CD4-positive, alpha-beta T cell (primary cell): ENCODE measurements at regions not wholly inside any gene's neighbourhood (a gene's known extent, or its start where the extent isn't known, plus 50 kb on each side); places are given as distances from the start of the nearest gene placed in this dataset.

Experiments
- ATAC-seq: fragments of 200-7000 bp; cut with Tn5 transposase; one replicate; pipeline ENCODE4 v1.10.0; 2022; ENCODE audit warnings: mild to moderate bottlenecking; ENCODE audit not compliant: poor library complexity
- CTCF ChIA-PET: fragments of 350-600 bp; sonication (Branson Sonifier 250); formaldehyde crosslinking; loops from one replicate; lab custom pipeline; 2021; ENCODE audit warnings: antibody characterized with exemption, inconsistent platforms; lab: Charles Lee
- POLR2A ChIA-PET: fragments of 350-600 bp; sonication (Branson Sonifier 250); formaldehyde crosslinking; loops from one replicate; lab custom pipeline; 2021; ENCODE audit warnings: antibody characterized with exemption, inconsistent platforms; lab: Charles Lee
- DNase-seq, 14 experiments: peaks; one replicate each; pipeline ENCODE4 v3.0.0-alpha.2; 2013 to 2020; ENCODE audit warnings: mixed read lengths in 2 of 14
- H3K27ac ChIP-seq, 2 donors: one replicate each; pipeline versions ENCODE4 v1.5.1 to v1.7.0; 2013; ENCODE audit warnings: low read length in 2 of 2, low read depth in 1 of 2, mild to moderate bottlenecking in 1 of 2
- H3K27me3 ChIP-seq, 2 experiments: 1 replicate in 1 of 2; 2 replicates in 1 of 2; pipeline versions ENCODE4 v1.6.1 to v1.7.0; 2013; ENCODE audit warnings: low read length in 2 of 2, control low read depth in 1 of 2, mild to moderate bottlenecking in 1 of 2, moderate library complexity in 1 of 2; ENCODE audit not compliant: insufficient read depth in 2 of 2, control insufficient read depth in 1 of 2
- H3K36me3 ChIP-seq: one replicate; pipeline ENCODE4 v1.6.1; 2013; ENCODE audit warnings: low read length, control low read depth; ENCODE audit not compliant: insufficient read depth
- H3K4me1 ChIP-seq: one replicate; pipeline ENCODE4 v1.6.1; 2013; ENCODE audit warnings: low read length, control low read depth; ENCODE audit not compliant: insufficient read depth
- H3K4me3 ChIP-seq: one replicate; pipeline ENCODE4 v1.5.1; 2013; ENCODE audit warnings: mild to moderate bottlenecking, low read length, moderate library complexity
- H3K9me3 ChIP-seq, 2 experiments: 1 replicate in 1 of 2; 2 replicates in 1 of 2; pipeline versions ENCODE4 v1.6.1 to v1.7.0; 2013; ENCODE audit warnings: low read length in 2 of 2, mild to moderate bottlenecking in 2 of 2, control low read depth in 1 of 2, moderate library complexity in 1 of 2; ENCODE audit not compliant: control insufficient read depth in 1 of 2, insufficient read depth in 1 of 2
- H3K27ac Mint-ChIP-seq: one replicate; pipeline ENCODE4 v1.8.0; 2020; ENCODE audit warnings: mixed read lengths
- H3K27me3 Mint-ChIP-seq: one replicate; pipeline ENCODE4 v1.8.0; 2021; ENCODE audit warnings: mixed read lengths
- H3K36me3 Mint-ChIP-seq: one replicate; pipeline ENCODE4 v1.8.0; 2021; ENCODE audit warnings: low read depth, mixed read lengths
- H3K4me1 Mint-ChIP-seq: one replicate; pipeline ENCODE4 v1.8.0; 2021; ENCODE audit warnings: low read depth, mixed read lengths
- H3K4me3 Mint-ChIP-seq: one replicate; pipeline ENCODE4 v1.8.0; 2020; ENCODE audit warnings: mild to moderate bottlenecking, mixed read lengths
- H3K9me3 Mint-ChIP-seq: one replicate; pipeline ENCODE4 v1.8.0; 2020; ENCODE audit warnings: mixed read lengths
- intact Hi-C, 2 experiments: fragments of 100-400 bp; cut with DNase I in 1 of 2; cut with micrococcal nuclease in 1 of 2; formaldehyde crosslinking; loops; one replicate each; pipeline versions ENCODE4 v1.15.1 to v1.9.0; 2023 to 2025; cut with DNase I, micrococcal nuclease
- TF ChIP-seq, protein P1 (sequence below): fragments of 200-600 bp; IDR thresholded peaks from one replicate; pipeline ENCODE4 v1.8.0; 2022; ENCODE audit warnings: antibody characterized with exemption, mild to moderate bottlenecking

DNA sequence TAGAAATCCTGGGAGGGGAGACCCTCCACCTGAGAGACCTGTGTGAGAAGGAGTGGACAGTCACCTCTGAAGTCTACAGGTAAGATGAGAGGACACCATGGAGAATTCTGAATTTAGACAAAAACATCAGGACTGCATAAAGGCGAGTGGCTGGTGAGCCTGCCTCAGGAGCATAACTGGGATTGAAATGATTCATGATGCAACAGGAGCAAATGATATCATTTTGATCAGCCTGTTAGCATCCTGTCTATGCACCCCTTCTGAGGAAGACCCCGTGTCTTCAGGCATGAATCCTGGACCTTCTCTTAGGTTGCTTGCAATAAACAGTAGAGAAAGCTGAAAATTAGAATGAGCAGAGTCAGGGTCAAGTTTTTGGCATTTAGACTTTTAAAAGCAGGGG is 245.8 kb downstream of the ETAA1 start:
- H3K4me1 Mint-ChIP-seq: no peaks in the 10 kb centered on the region

DNA sequence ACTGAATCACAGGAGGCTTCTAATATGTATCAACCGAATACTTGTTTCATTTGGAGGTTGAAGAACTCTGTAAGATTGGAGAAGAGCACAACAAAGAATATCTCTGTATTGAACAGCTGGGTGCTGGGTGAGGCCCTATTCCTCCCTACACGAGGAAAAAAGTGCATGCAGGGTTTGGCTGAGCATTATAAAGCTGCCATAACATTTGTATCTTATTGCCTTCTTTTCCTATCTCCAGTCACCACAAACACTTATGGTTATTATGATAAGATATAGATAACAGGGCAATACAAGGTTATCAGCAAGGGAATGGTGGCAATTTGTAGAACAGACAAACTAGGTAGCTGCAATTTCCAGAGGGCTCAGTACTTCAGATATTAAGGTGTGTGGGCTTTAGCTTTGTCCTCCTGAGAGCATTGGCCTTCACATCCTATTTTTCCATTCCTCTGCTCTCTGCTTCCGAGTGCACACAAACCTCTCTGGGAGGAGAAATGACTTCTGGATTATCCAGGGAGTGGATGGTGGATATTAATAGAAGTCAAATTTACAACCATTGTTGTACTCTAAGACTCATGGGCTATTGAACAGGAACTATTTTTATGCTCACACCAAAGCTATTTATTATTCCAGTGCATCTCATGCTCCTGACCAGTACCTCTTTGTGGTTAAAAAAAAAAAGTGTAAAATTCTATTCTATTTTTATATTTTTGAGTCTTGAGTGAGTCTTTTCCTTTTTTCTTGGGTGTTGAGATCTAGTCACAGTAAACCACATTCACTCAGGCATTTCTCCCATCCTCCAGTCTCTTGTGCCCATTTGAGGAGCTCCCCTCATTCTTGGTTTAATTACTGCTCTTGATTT is 248.4 kb downstream of the ETAA1 start:
- Mint-ChIP-seq H3K4me3 (no peak overlapping the region), H3K27ac (no peak overlapping the region), H3K4me1 (no peaks in the 10 kb centered on the region), H3K36me3 (no peaks in the 10 kb centered on the region), H3K27me3 (peaks cover 1% of the 10 kb centered on the region), H3K9me3 (no peaks in the 10 kb centered on the region)
- ChIA-PET POLR2A (no interaction called here), CTCF (no interaction called here)
- Histone ChIP-seq H3K4me1 (no peaks in the 10 kb centered on the region), H3K27ac (no peak overlapping the region), H3K4me3 (no peak overlapping the region), H3K9me3 (peaks cover 11 to 13% of the 10 kb centered on the region in 2 experiments), H3K27me3 (no peaks in the 10 kb centered on the region), H3K36me3 (no peaks in the 10 kb centered on the region)
- TF ChIP-seq, protein P1, sequence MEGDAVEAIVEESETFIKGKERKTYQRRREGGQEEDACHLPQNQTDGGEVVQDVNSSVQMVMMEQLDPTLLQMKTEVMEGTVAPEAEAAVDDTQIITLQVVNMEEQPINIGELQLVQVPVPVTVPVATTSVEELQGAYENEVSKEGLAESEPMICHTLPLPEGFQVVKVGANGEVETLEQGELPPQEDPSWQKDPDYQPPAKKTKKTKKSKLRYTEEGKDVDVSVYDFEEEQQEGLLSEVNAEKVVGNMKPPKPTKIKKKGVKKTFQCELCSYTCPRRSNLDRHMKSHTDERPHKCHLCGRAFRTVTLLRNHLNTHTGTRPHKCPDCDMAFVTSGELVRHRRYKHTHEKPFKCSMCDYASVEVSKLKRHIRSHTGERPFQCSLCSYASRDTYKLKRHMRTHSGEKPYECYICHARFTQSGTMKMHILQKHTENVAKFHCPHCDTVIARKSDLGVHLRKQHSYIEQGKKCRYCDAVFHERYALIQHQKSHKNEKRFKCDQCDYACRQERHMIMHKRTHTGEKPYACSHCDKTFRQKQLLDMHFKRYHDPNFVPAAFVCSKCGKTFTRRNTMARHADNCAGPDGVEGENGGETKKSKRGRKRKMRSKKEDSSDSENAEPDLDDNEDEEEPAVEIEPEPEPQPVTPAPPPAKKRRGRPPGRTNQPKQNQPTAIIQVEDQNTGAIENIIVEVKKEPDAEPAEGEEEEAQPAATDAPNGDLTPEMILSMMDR: no peak
- intact Hi-C loops: no loop called here
- ATAC-seq (no peak), DNase-seq (no peak)

More for the DNA sequence above, 245.8 kb downstream of the ETAA1 start:
- intact Hi-C loops: no loop called here
- H3K27ac Mint-ChIP-seq: no peak overlapping the region
- DNase-seq (no peak), ATAC-seq (no peak)
- peaks cover 5% of the 10 kb centered on the region for H3K27me3 Mint-ChIP-seq
- H3K9me3 Mint-ChIP-seq: no peaks in the 10 kb centered on the region
- H3K4me3 Mint-ChIP-seq: no peak overlapping the region
- ChIA-PET CTCF (interaction anchor here (0.6 kb wide), 1 partner anchor 109 kb away, joined by 4 read pairs; no protein-coding TSS in a partner anchor), POLR2A (no interaction called here)
- Histone ChIP-seq H3K9me3 (peaks cover 9 to 11% of the 10 kb centered on the region in 2 experiments), H3K4me3 (no peak overlapping the region), H3K27ac (no peak overlapping the region), H3K4me1 (no peaks in the 10 kb centered on the region), H3K36me3 (no peaks in the 10 kb centered on the region), H3K27me3 (no peaks in the 10 kb centered on the region)
- H3K36me3 Mint-ChIP-seq: no peaks in the 10 kb centered on the region
- TF ChIP-seq, protein P1: no peak

GRCh38 chr2:67646714-67647333 is 249.7 kb downstream of the ETAA1 start:
- Mint-ChIP-seq H3K36me3 (no peaks in the 10 kb centered on the region), H3K4me3 (no peak overlapping the region), H3K27me3 (peaks cover 4% of the 10 kb centered on the region), H3K4me1 (no peaks in the 10 kb centered on the region), H3K27ac (no peak overlapping the region), H3K9me3 (no peaks in the 10 kb centered on the region)
- ATAC-seq: no peak
- no peak for DNase-seq
- H3K27me3 ChIP-seq: no peaks in the 10 kb centered on the region
- intact Hi-C loops: no loop called here
- TF ChIP-seq, protein P1: no peak
- no peak overlapping the region for H3K4me3 ChIP-seq
- POLR2A ChIA-PET: no interaction called here
- peaks cover 11 to 13% of the 10 kb centered on the region in 2 experiments for H3K9me3 ChIP-seq
- H3K27ac ChIP-seq: no peak overlapping the region
- CTCF ChIA-PET: no interaction called here
- no peaks in the 10 kb centered on the region for H3K36me3 ChIP-seq
- no peaks in the 10 kb centered on the region for H3K4me1 ChIP-seq
